CD4-positive, alpha-beta T cell (primary cell): ENCODE measurements at regions not wholly inside any gene's neighbourhood (a gene's known extent, or its start where the extent isn't known, plus 50 kb on each side); places are given as distances from the start of the nearest gene placed in this dataset.

Experiments
- ATAC-seq: fragments of 200-7000 bp; cut with Tn5 transposase; one replicate; pipeline ENCODE4 v1.10.0; 2022; ENCODE audit warnings: mild to moderate bottlenecking; ENCODE audit not compliant: poor library complexity
- CTCF ChIA-PET: fragments of 350-600 bp; sonication (Branson Sonifier 250); formaldehyde crosslinking; loops from one replicate; lab custom pipeline; 2021; ENCODE audit warnings: antibody characterized with exemption, inconsistent platforms; lab: Charles Lee
- POLR2A ChIA-PET: fragments of 350-600 bp; sonication (Branson Sonifier 250); formaldehyde crosslinking; loops from one replicate; lab custom pipeline; 2021; ENCODE audit warnings: antibody characterized with exemption, inconsistent platforms; lab: Charles Lee
- DNase-seq, 14 experiments: peaks; one replicate each; pipeline ENCODE4 v3.0.0-alpha.2; 2013 to 2020; ENCODE audit warnings: mixed read lengths in 2 of 14
- H3K27ac ChIP-seq, 2 donors: one replicate each; pipeline versions ENCODE4 v1.5.1 to v1.7.0; 2013; ENCODE audit warnings: low read length in 2 of 2, low read depth in 1 of 2, mild to moderate bottlenecking in 1 of 2
- H3K27me3 ChIP-seq, 2 experiments: 1 replicate in 1 of 2; 2 replicates in 1 of 2; pipeline versions ENCODE4 v1.6.1 to v1.7.0; 2013; ENCODE audit warnings: low read length in 2 of 2, control low read depth in 1 of 2, mild to moderate bottlenecking in 1 of 2, moderate library complexity in 1 of 2; ENCODE audit not compliant: insufficient read depth in 2 of 2, control insufficient read depth in 1 of 2
- H3K36me3 ChIP-seq: one replicate; pipeline ENCODE4 v1.6.1; 2013; ENCODE audit warnings: low read length, control low read depth; ENCODE audit not compliant: insufficient read depth
- H3K4me1 ChIP-seq: one replicate; pipeline ENCODE4 v1.6.1; 2013; ENCODE audit warnings: low read length, control low read depth; ENCODE audit not compliant: insufficient read depth
- H3K4me3 ChIP-seq: one replicate; pipeline ENCODE4 v1.5.1; 2013; ENCODE audit warnings: mild to moderate bottlenecking, low read length, moderate library complexity
- H3K9me3 ChIP-seq, 2 experiments: 1 replicate in 1 of 2; 2 replicates in 1 of 2; pipeline versions ENCODE4 v1.6.1 to v1.7.0; 2013; ENCODE audit warnings: low read length in 2 of 2, mild to moderate bottlenecking in 2 of 2, control low read depth in 1 of 2, moderate library complexity in 1 of 2; ENCODE audit not compliant: control insufficient read depth in 1 of 2, insufficient read depth in 1 of 2
- H3K27ac Mint-ChIP-seq: one replicate; pipeline ENCODE4 v1.8.0; 2020; ENCODE audit warnings: mixed read lengths
- H3K27me3 Mint-ChIP-seq: one replicate; pipeline ENCODE4 v1.8.0; 2021; ENCODE audit warnings: mixed read lengths
- H3K36me3 Mint-ChIP-seq: one replicate; pipeline ENCODE4 v1.8.0; 2021; ENCODE audit warnings: low read depth, mixed read lengths
- H3K4me1 Mint-ChIP-seq: one replicate; pipeline ENCODE4 v1.8.0; 2021; ENCODE audit warnings: low read depth, mixed read lengths
- H3K4me3 Mint-ChIP-seq: one replicate; pipeline ENCODE4 v1.8.0; 2020; ENCODE audit warnings: mild to moderate bottlenecking, mixed read lengths
- H3K9me3 Mint-ChIP-seq: one replicate; pipeline ENCODE4 v1.8.0; 2020; ENCODE audit warnings: mixed read lengths
- intact Hi-C, 2 experiments: fragments of 100-400 bp; cut with DNase I in 1 of 2; cut with micrococcal nuclease in 1 of 2; formaldehyde crosslinking; loops; one replicate each; pipeline versions ENCODE4 v1.15.1 to v1.9.0; 2023 to 2025; cut with DNase I, micrococcal nuclease
- TF ChIP-seq, protein P1 (sequence below): fragments of 200-600 bp; IDR thresholded peaks from one replicate; pipeline ENCODE4 v1.8.0; 2022; ENCODE audit warnings: antibody characterized with exemption, mild to moderate bottlenecking

DNA sequence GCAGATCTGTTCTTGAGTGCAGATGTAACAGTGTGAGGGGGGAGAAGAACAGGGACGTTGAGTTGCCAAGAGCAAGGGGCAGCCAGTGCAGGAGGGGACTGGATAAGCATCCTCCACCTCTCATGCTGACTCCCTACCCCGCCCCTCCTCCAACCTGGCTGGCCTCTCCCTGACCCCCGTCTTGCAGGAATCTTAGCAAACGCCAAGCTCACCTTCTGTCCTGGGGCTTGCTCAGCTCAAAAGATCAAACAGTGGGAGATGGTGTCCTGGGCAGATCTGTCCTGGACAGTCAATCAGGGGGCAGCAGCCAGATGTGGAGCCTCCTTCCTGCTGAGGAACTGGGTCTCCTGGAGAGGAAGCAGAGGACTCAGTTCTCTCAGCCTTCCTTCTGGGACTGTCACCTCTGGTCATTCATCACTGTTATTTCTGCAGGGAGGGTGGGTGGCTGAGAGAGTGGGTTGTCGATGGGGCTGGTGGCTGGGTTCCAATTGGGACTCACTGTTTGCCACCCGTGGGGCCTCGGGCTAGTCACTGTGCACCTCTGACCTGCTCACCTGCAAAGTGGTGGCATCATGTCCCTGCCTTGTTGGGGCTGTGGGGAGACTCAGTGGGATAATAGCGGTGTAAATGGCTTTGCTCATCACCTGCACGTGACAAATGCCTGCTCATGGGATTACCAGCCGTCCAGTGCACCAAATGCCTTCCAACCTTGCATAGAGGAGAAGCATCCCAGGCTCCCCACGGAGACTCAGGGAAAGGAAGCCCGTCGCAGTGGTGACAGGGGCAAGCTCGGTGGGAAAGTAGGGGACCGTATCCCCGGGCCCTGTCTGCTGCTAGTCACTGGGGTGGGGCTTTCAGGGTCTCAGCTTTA lies 154.4 kb downstream of the PTPRU start:
- TF ChIP-seq, protein P1, sequence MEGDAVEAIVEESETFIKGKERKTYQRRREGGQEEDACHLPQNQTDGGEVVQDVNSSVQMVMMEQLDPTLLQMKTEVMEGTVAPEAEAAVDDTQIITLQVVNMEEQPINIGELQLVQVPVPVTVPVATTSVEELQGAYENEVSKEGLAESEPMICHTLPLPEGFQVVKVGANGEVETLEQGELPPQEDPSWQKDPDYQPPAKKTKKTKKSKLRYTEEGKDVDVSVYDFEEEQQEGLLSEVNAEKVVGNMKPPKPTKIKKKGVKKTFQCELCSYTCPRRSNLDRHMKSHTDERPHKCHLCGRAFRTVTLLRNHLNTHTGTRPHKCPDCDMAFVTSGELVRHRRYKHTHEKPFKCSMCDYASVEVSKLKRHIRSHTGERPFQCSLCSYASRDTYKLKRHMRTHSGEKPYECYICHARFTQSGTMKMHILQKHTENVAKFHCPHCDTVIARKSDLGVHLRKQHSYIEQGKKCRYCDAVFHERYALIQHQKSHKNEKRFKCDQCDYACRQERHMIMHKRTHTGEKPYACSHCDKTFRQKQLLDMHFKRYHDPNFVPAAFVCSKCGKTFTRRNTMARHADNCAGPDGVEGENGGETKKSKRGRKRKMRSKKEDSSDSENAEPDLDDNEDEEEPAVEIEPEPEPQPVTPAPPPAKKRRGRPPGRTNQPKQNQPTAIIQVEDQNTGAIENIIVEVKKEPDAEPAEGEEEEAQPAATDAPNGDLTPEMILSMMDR: no peak
- CTCF ChIA-PET: no interaction called here
- no peak for ATAC-seq
- Mint-ChIP-seq H3K36me3 (no peaks in the 10 kb centered on the region), H3K9me3 (no peaks in the 10 kb centered on the region), H3K27me3 (peaks cover 76% of the 10 kb centered on the region), H3K4me1 (no peaks in the 10 kb centered on the region), H3K4me3 (no peak overlapping the region), H3K27ac (no peak overlapping the region)
- Histone ChIP-seq H3K4me1 (no peaks in the 10 kb centered on the region), H3K27ac (no peak overlapping the region), H3K4me3 (no peak overlapping the region), H3K36me3 (no peaks in the 10 kb centered on the region), H3K9me3 (no peaks in the 10 kb centered on the region), H3K27me3 (peaks cover 12 to 44% of the 10 kb centered on the region in 2 experiments)
- no peak for DNase-seq
- intact Hi-C loops: no loop called here
- POLR2A ChIA-PET: no interaction called here

DNA sequence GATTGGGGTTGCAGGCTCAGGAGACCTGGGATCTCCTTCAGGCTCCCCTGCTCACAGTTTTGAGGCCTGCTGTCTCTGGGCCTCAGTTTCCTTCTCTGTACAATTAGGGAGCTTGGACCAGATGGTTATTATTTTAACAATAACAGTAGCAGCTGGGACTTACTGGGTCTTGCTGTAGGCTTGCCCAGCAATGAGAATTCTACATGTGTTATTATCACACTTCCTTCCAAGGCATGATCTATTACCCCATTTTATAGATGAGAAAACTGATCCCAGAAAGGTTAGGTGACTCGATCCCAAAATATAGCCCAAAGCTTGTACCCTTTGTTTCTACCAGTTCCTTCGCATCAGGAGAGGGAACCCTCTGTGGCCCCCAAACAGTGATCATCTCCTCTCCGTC lies 153.8 kb downstream of the PTPRU start:
- intact Hi-C loops: no loop called here
- Histone ChIP-seq H3K4me1 (no peaks in the 10 kb centered on the region), H3K4me3 (no peak overlapping the region), H3K9me3 (no peaks in the 10 kb centered on the region), H3K27me3 (peaks cover 14 to 48% of the 10 kb centered on the region in 2 experiments), H3K27ac (no peak overlapping the region), H3K36me3 (no peaks in the 10 kb centered on the region)
- Mint-ChIP-seq H3K36me3 (no peaks in the 10 kb centered on the region), H3K27me3 (peaks cover 78% of the 10 kb centered on the region), H3K9me3 (no peaks in the 10 kb centered on the region), H3K4me3 (no peak overlapping the region), H3K4me1 (no peaks in the 10 kb centered on the region), H3K27ac (no peak overlapping the region)
- ChIA-PET CTCF (no interaction called here), POLR2A (no interaction called here)
- DNase-seq: no peak
- TF ChIP-seq, protein P1: no peak
- ATAC-seq: no peak

GRCh38 chr1:29389533-29390041 lies 153.3 kb downstream of the PTPRU start:
- Histone ChIP-seq H3K9me3 (no peaks in the 10 kb centered on the region), H3K36me3 (no peaks in the 10 kb centered on the region), H3K4me1 (no peaks in the 10 kb centered on the region), H3K27me3 (peaks cover 14 to 53% of the 10 kb centered on the region in 2 experiments), H3K27ac (no peak overlapping the region), H3K4me3 (no peak overlapping the region)
- Mint-ChIP-seq H3K27ac (no peak overlapping the region), H3K36me3 (no peaks in the 10 kb centered on the region), H3K4me1 (no peaks in the 10 kb centered on the region), H3K27me3 (peaks cover 79% of the 10 kb centered on the region), H3K4me3 (no peak overlapping the region), H3K9me3 (no peaks in the 10 kb centered on the region)
- TF ChIP-seq, protein P1: no peak
- DNase-seq (no peak), ATAC-seq (no peak)
- intact Hi-C loops: no loop called here
- POLR2A ChIA-PET: no interaction called here
- CTCF ChIA-PET: no interaction called here
